HG03066 (cell line): ENCODE measurements at regions not wholly inside any gene's neighbourhood (a gene's known extent, or its start where the extent isn't known, plus 50 kb on each side); places are given as distances from the start of the nearest gene placed in this dataset.

Source experiments
- ATAC-seq: cut with Tn5 transposase; IDR thresholded peaks from one replicate; pipeline ENCODE4 v1.9.1; 2021; ENCODE audit warnings: low read depth; ENCODE audit not compliant: unreplicated experiment

- no peak for ATAC-seq
Observed at GRCh38 chr4:153075836-153076518, 128.3 kb upstream of the TRIM2 start.

- ATAC-seq: no peak
Observed at GRCh38 chr4:153076861-153077260, 127.4 kb upstream of the TRIM2 start.

DNA sequence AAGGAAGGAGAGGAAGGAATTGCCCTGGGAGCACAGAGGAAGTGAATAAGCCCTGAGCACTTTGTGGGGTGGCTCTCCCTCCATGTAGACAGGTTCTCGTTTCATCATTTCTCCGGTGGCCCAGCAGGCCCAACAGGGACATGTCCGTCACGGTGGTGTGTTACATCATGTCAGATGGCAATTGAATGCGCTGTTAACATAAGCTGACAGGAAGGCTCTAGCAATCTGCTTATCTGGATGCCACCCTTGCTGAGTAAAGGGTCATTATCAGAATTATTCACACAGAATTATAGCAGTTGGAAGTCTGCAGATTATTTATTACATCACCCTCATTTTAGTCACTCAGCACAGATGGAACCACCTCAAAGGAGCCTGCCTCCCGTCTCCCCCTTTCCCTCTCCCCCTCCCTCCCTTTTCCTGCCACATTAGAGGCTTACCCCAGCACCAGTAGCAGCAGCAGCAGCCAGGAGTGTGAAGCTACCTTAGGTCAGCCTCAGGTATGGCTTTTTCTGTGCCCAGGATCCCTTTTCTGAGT, 124.3 kb upstream of the TRIM2 start:
- no peak for ATAC-seq

DNA sequence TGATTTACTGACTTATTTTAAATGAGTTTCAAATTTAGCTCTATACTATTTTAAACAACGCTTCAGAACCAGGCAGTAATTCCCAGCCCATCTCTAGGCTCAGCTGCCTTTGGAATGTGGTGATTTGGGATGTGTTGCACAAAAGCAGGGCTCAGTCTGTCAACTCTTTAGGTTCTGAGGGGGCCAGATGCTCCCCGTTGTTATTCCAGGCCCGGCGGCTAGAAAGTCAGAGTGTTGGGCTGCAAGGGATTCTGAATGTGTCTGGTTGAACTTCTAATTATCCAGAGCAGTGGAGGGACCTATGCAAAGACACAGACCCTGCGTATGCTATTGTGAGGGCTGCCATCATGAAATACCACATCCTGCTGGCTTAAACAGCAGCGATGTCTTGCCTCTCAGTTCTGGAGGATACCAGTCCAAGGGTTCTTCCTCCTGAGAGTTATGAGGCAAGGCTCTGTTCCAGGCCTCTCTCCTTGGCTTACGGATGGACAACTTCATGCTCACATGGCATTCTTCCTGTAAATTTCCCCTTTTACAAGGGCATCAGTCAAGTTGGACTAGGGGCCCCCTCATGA, 123.2 kb upstream of the TRIM2 start:
- no peak for ATAC-seq

DNA sequence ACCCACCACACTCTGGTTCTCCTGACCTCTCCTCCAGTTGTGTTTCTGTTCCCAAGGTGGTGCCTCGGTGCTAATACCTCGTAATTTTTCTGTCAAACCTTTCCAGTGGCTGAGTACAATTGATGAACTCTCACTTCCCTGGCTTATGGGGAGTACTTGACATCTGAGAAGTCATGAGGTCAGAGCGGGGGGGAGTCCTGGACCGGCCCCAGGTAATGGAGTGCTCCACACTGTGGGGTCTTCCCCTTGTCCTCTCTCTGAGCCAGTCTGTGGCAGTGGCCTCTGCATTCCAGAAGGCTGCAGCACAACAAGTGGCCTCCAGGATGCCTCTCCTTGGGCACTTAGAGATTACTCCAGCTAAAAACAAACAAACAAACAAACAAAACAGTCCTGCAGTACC, 122.5 kb upstream of the TRIM2 start:
- no peak for ATAC-seq

DNA sequence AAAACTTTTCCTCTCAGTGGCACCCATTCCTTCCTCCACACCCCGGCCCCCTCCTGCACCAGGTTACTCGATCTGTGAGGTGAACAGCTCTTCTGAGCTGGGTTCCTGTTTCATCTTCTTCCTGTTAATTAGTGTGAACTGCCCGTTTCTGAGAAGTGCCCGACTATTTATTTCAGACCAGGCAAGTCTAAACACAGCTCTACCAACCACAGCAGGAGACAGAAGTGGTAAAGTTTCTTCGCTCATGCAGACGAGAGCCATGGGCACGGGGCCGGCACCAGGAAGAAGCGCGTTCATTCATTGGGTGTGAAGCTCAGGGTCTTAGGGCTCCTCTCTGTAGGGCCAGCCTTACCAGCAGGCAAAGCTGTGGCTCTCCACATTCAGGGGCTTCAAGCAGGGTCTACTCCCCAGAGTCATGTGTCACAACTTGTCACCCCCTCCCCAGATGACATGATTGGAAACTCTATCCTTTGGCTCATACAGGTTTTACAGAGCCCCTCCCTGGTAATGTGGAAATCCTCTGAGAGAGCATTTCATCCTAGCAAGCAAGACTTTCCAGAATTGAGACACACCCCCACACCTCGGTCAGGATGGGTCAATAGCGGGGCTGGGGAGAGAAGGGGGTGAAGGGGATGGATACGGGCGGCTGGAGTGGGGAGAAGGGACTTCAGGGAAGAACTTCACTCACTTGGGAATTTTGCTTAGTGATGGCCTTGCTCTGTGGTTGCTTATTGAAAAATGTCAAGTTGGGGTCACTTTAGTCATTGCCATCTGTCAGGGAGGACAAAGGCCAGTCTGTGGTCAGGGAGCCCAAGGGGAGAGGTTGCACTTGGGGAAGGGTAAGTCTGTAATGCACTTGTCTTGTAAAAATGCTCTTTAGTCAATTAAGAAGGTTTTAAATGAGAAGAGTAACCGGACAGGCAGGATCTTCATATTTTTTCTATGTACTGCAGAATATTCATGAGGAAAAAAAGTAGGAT, 121.6 kb upstream of the TRIM2 start:
- ATAC-seq: no peak

DNA sequence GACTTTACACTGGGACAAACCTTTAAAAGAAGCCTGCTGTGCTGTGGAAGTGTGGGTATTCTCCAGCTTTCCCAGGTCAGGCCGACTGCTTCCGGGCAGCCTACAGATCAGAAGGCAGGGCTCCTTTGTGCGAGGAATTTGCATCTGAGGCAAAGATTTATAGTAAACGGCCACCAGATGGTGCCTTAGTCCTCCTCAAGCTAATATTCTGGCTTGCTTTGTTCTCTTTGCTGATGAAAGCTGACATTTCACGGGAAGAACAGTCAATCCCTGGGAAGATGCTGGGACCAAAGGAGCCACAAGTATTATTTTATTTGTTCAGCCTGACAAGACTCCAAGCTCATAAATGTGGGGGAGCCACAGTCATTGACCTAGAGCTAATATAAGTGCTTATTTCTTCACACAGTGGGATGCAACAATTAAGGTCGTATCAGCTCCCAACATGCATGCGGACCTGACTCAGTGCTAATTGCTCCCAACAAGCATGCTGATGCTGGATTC, 120.7 kb upstream of the TRIM2 start:
- peak; percentile 65 for ATAC-seq

DNA sequence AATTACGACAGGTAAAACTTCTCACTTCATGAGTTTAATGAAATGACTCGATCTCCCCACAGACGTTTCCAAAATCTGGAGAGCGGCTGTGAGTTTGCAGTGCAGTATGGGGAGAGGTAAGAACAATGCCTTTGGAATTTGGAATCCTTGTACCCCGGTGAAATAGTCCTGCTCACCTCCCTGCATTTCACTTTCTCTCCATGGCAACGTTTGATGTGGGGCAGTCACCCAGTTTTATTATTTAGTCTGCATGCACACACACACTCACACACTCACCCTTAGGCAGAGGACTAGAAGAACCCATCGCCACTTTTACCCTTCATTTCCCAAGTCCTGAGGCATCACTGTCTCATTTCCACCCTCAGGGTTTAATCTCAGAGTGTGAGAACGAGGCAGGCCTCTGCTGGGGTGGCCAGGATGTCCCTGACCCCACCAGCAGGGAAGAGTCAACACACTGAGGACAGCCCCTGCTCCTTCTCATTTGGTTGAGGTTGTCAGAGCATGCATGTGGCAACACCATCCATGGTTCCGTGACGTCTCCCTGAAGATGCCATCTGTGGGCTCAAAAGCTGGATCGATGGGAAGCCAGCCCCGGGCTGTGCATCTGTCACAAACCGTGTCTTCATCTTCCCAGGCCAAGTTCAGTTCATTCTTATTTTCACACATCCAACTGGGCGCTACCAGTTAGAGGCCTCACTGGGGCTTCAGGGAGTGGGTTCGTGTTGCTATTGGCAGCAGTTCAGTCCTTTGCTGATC, 119.8 kb upstream of the TRIM2 start:
- ATAC-seq: no peak

DNA sequence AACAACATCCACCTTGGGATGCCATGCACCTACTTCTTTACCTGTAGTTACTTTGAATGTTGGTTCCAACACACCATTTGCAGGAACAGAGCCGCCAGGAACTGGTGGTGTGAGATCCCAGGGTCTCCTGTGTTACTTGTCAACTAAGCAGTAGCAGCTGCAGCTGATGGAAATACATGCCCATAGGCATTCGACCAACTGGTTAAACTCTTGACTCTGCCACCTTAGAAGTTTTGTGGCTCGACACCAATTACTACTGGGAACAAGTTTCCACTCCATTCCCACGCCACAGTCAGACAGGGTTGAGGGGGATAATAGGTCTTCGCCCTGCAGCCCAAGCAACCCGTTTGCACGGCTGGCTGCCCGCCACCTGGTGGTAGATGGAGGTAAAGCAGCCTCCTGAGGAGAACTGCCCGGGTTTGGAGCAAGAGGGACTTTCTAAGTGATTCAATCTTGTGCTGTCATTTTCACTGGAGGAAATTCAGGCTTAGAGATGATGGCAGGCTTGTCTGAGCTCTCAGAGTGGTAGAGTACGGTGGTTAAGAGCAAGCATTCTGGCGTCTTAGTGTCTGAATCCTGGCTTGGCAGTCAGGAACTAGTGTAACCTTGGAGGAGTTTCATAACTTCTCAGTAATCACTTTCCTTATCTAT, 119.1 kb upstream of the TRIM2 start:
- peak; percentile 74 for ATAC-seq

DNA sequence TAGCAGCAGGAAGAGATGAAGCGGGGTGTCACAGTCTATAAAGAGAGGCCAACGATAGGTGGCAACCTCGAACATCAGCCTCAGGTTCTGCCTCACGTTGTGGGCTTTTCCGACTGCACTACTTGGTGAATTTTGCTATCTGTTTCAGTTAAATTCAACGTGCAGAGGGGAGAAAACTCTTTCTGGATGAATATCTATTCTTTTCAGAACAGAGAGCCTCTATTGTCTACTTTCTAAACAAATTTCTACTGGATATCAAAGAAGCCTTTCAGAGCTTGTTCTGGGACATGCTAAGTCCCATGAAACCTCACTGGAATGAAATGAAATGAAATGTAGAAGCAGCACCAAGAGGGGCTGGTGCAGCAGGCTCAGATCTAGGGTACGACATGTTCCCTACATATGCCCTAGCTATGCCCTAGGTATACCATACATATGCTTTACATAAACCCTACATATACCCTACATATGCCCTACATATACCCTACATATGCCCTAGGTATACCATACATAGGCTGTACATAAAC, 116.5 kb upstream of the TRIM2 start:
- ATAC-seq: no peak

DNA sequence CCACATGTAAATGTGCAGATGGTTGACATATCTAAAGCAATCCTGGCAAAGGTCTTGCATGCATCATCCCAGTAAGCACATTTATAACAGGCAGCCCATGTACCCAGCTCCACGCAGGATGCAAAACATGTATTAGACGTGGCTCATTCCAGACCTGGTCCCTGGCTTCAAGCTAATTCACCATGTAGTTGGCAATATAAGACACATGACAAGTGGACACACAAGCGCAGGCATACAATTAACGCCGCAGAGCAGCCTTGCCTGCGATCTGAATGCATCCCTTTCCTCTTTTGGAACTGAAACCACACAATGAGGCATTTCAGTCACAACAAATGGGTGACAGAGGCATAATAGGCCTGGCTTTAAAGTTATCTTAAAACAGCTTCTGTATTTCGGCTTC, 114.5 kb upstream of the TRIM2 start:
- ATAC-seq: no peak

- no peak for ATAC-seq
Observed at GRCh38 chr4:153090181-153090580, 114.1 kb upstream of the TRIM2 start.

DNA sequence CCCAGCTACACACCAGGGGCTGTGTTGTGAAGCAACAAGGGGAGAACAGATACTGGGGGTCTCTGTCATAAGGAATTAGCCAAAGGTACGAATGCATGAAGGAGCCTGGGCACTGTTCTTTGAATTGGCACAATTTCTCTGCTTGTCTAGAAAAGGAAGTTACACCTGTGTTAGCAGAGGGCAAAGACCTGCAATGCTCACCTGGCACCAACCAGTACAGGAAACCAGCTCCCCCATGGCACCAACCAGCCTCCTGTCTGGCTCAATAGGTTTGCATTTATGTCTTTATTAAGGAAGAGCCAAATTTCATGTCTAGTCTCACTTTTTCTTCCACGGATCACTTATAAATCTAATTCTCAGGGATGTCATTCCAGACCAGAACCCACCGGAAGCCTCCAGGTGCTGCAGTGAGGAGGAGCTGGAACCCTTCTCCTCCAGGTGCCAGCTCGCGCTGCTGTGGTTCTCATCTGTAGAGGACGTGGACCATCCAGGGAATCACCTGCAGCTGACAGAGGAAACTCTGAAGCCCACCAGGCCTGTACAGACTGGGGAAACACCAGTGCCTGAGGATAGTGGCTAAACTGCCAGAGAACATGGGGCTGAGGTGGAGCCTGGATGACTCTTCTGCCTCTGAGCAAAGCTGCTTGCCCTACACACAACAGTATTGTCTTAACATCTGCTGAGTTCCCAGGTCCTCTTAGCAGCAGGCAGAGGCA, 113.4 kb upstream of the TRIM2 start:
- no peak for ATAC-seq

DNA sequence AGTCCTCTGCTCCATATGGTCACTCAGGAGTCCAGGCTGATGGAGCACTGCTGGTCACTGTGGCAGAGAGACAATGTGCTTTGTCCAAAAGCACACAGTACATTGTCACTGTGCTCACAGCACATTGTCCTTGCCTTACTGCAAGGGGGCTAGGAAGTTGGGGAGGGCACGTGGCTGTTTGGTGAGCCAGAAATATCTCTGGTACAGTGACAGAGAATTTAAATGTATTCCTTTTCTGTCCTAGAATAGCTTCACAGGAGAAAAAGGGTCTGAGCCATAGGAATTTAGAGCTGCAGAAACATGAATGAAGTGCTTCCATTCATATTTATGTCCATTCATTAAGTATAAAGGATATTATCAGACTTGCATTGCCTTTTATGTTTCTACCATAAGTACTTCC, 110.8 kb upstream of the TRIM2 start:
- no peak for ATAC-seq

DNA sequence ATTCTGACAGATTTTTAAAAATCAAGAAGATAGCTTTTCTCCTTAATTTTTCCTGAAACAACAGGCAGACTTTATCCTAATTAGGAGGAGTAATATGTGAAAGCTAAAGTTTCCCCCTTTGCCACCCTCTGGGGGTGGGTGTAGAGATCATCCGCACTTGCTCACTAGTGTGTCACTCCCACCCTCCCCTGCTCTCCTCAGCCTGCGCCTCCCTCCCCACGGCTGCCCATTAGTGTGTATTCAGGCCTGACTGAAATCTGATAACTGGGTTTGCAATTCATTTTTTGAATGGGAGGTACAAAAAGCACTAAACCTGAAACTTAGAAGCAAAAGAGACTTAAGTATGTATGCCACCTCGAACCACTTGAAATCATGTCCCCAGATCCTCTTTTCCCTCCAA, 110.4 kb upstream of the TRIM2 start:
- ATAC-seq: no peak

GRCh38 chr4:153094435-153094834, 109.8 kb upstream of the TRIM2 start:
- no peak for ATAC-seq

DNA sequence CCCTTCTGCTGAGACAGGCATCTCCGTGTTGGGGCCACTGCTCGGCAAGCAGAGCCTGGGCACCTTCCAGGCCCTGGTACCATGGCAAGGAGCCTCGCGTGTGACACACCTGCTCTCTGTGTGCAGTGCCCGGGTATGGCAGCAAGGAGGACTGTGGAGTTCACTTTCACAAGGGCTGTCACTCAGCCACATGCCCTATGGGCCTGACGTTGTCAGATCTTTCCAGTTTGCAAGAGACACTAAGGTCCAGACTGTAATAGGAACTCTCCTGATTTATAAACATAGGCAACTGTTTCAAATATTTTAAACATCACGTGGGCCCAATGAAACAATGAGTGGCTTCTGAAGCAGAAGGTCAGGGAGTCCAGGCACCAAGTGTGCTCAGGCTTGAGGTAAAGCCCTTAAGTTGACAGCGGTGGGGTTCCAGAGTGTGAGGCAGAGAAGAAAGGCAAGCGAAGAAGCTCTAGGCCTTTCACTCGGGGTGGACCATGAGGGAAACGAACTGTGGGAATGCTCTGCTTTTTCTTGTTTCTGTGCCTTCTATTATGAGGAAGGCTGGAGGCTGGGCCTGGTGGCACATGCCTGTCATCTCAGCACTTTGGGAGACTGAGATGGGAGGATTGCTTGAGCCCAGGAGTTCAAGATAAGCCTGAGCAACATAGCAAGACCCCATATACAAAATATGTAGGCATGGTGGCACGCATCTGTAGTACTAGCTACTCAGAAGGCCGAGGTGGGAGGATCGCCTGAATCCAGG, 108.6 kb upstream of the TRIM2 start:
- ATAC-seq: no peak

GRCh38 chr4:153096344-153096743, 107.9 kb upstream of the TRIM2 start:
- ATAC-seq: no peak
